ENCODE measurements at regions not wholly inside any gene's neighbourhood (a gene's known extent, or its start where the extent isn't known, plus 50 kb on each side); places are given as distances from the start of the nearest gene placed in this dataset.

- no peak for TF ChIP-seq CTCF (IDR thresholded peaks at IDR 0.05)
- TF ChIP-seq EZH2phosphoT487 (IDR thresholded peaks at IDR 0.05): no peak
Observed at GRCh38 chr18:38415811-38416210, 850.2 kb upstream of the CELF4 start.
